ENCODE measurements at regions not wholly inside any gene's neighbourhood (a gene's known extent, or its start where the extent isn't known, plus 50 kb on each side); places are given as distances from the start of the nearest gene placed in this dataset.

- TF ChIP-seq, protein P1, sequence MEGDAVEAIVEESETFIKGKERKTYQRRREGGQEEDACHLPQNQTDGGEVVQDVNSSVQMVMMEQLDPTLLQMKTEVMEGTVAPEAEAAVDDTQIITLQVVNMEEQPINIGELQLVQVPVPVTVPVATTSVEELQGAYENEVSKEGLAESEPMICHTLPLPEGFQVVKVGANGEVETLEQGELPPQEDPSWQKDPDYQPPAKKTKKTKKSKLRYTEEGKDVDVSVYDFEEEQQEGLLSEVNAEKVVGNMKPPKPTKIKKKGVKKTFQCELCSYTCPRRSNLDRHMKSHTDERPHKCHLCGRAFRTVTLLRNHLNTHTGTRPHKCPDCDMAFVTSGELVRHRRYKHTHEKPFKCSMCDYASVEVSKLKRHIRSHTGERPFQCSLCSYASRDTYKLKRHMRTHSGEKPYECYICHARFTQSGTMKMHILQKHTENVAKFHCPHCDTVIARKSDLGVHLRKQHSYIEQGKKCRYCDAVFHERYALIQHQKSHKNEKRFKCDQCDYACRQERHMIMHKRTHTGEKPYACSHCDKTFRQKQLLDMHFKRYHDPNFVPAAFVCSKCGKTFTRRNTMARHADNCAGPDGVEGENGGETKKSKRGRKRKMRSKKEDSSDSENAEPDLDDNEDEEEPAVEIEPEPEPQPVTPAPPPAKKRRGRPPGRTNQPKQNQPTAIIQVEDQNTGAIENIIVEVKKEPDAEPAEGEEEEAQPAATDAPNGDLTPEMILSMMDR (IDR thresholded peaks at IDR 0.05): no peak
- no peak for TF ChIP-seq POLR2A (IDR thresholded peaks at IDR 0.05)
Observed at GRCh38 chr3:21310891-21311290, 440.1 kb downstream of the ZNF385D start.

Measured in Peyer's patch (tissue), 4 donors.